GM06990 (cell line): ENCODE measurements at regions not wholly inside any gene's neighbourhood (a gene's known extent, or its start where the extent isn't known, plus 50 kb on each side); places are given as distances from the start of the nearest gene placed in this dataset.

Experiments
- DNase-seq: peaks from one replicate; pipeline ENCODE4 v3.0.0-alpha.2; 2011; ENCODE audit not compliant: insufficient read length; ENCODE audit errors: extremely low read depth
- H3K27me3 ChIP-seq: replicated peaks from 2 replicates; pipeline ENCODE4 v1.6.0; 2011; ENCODE audit warnings: low read length; ENCODE audit not compliant: control insufficient read depth, insufficient read depth
- H3K36me3 ChIP-seq: 2 replicates; pipeline ENCODE4 v1.5.1; 2011; ENCODE audit warnings: low read length; ENCODE audit not compliant: control insufficient read depth, insufficient read depth
- H3K4me3 ChIP-seq: replicated peaks from 2 replicates; pipeline ENCODE4 v1.5.1; 2011; ENCODE audit warnings: low read depth, mild to moderate bottlenecking, control low read depth, low read length
- TF ChIP-seq, protein P1 (sequence below): IDR thresholded peaks from 2 replicates; pipeline ENCODE4 v1.5.1; 2011; ENCODE audit warnings: low read length, control low read depth, mild to moderate bottlenecking, inconsistent platforms; ENCODE audit not compliant: insufficient read depth, poor library complexity, severe bottlenecking

DNA sequence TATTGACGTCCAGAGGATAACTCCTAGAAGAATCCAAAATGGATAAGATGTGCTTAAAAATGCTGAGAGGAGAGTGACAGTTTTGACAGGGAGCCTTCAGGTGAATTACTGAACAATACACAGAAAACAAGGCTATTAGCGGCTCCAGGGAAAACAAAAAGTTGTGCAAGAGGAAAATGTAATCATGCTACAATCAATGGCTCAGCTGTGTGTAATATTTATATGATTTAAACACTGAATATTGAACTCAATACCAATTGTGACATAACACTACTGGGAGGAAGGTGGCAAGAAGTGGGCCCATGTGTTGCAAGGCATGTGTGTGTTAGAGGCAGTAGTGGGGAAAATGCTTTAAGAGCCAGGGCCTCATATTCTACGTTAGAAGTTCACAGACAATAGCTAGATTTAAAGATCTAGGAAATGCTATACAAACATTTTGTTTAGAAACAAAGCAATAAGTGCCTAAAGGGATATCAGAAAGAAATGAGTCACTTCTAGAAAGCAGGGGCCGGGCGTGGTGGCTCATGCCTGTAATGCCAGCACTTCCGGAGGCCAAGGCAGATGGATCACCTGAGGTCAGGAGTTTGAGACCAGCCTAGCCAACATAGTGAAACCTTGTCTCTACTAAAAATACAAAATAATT is 253.2 kb upstream of the IRX5 start:
- no peak for DNase-seq
- Histone ChIP-seq H3K4me3 (no peak overlapping the region), H3K27me3 (no peaks in the 10 kb centered on the region), H3K36me3 (no peaks in the 10 kb centered on the region)
- TF ChIP-seq, protein P1, sequence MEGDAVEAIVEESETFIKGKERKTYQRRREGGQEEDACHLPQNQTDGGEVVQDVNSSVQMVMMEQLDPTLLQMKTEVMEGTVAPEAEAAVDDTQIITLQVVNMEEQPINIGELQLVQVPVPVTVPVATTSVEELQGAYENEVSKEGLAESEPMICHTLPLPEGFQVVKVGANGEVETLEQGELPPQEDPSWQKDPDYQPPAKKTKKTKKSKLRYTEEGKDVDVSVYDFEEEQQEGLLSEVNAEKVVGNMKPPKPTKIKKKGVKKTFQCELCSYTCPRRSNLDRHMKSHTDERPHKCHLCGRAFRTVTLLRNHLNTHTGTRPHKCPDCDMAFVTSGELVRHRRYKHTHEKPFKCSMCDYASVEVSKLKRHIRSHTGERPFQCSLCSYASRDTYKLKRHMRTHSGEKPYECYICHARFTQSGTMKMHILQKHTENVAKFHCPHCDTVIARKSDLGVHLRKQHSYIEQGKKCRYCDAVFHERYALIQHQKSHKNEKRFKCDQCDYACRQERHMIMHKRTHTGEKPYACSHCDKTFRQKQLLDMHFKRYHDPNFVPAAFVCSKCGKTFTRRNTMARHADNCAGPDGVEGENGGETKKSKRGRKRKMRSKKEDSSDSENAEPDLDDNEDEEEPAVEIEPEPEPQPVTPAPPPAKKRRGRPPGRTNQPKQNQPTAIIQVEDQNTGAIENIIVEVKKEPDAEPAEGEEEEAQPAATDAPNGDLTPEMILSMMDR = no peak

GRCh38 chr16:54673313-54673712 is 257.4 kb upstream of the IRX5 start:
- TF ChIP-seq, protein P1 = no peak
- H3K4me3 ChIP-seq = no peak overlapping the region
- no peaks in the 10 kb centered on the region for H3K27me3 ChIP-seq
- H3K36me3 ChIP-seq = no peaks in the 10 kb centered on the region
- no peak for DNase-seq

GRCh38 chr16:54672500-54672899 is 258.2 kb upstream of the IRX5 start:
- Histone ChIP-seq H3K4me3 (no peak overlapping the region), H3K36me3 (no peaks in the 10 kb centered on the region), H3K27me3 (no peaks in the 10 kb centered on the region)
- TF ChIP-seq, protein P1 = no peak
- no peak for DNase-seq

DNA sequence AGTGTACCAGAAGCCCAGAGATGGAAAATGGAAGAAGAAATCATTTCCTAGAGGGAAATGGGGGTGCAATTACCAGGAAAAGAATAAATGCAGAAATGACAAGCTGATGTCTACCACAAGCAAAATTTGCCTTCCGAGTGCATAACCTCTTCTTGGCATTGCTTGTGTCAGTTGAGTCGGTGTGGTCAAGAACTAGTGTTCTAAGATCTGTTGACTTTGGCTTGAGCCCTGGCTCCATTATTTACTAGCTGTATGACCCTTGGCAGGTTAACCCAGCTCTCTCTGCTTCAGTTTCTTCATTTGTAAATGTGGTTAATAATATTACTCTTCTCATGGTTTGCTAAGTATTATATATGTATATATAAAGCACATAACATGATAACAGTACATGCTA is 273.0 kb upstream of the IRX5 start:
- Histone ChIP-seq H3K36me3 (no peaks in the 10 kb centered on the region), H3K4me3 (no peak overlapping the region), H3K27me3 (no peaks in the 10 kb centered on the region; the same call in 1 of the 2 replicates)
- TF ChIP-seq, protein P1 = no peak
- DNase-seq = no peak

- H3K4me3 ChIP-seq = no peak overlapping the region
- no peaks in the 10 kb centered on the region; the same call in 1 of the 2 replicates for H3K27me3 ChIP-seq
- TF ChIP-seq, protein P1 = no peak
- DNase-seq = no peak
- no peaks in the 10 kb centered on the region for H3K36me3 ChIP-seq
Measured at GRCh38 chr16:54657058-54657708, 273.5 kb upstream of the IRX5 start.

DNA sequence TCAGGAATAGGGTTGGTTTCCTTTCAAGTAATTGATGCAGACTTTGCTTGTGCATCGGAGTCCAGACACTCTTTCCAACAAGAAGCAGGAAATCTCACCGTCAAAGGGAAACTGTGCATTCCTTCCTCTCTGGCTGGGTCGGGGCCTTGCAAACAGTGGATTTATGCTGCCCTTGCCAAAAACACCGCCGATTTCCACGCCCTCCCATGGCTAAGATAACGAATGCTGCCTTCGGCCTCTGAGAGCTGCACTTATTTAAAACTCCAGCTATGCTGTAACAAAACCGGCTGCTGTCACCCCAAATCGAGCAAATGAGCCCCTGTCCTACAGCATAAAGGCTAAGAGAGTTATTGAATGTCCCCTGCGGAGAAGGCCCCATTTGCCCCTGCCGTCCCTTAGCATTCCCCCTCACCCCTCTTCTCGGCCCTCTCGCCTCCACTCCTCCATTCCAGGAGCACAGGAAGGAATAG is 275.5 kb upstream of the IRX5 start:
- TF ChIP-seq, protein P1 = no peak
- H3K4me3 ChIP-seq = no peak overlapping the region
- no peaks in the 10 kb centered on the region for H3K36me3 ChIP-seq
- no peak for DNase-seq
- H3K27me3 ChIP-seq = no peaks in the 10 kb centered on the region; the same call in 1 of the 2 replicates
